Thyroid gland (tissue), 4 donors: ENCODE measurements at regions not wholly inside any gene's neighbourhood (a gene's known extent, or its start where the extent isn't known, plus 50 kb on each side); places are given as distances from the start of the nearest gene placed in this dataset.

Source experiments
- POLR2A ChIP-seq, 2 donors: fragments of 450-650 bp; IDR thresholded peaks; one replicate each; pipeline ENCODE4 v1.6.1; 2017; ENCODE audit warnings: antibody characterized with exemption in 2 of 2, mild to moderate bottlenecking in 2 of 2, moderate library complexity in 1 of 2
- TF ChIP-seq, protein P1 (sequence below), 6 experiments: fragments of 200-600 bp in 3 of 6; fragments of 450-650 bp in 3 of 6; sonication (generic) in 3 of 6; IDR thresholded peaks; one replicate each; pipeline ENCODE4 v1.5.1; 2016 to 2019; ENCODE audit warnings: antibody characterized with exemption in 6 of 6, mild to moderate bottlenecking in 2 of 6, inconsistent platforms in 1 of 6, moderate library complexity in 1 of 6

- TF ChIP-seq, protein P1, sequence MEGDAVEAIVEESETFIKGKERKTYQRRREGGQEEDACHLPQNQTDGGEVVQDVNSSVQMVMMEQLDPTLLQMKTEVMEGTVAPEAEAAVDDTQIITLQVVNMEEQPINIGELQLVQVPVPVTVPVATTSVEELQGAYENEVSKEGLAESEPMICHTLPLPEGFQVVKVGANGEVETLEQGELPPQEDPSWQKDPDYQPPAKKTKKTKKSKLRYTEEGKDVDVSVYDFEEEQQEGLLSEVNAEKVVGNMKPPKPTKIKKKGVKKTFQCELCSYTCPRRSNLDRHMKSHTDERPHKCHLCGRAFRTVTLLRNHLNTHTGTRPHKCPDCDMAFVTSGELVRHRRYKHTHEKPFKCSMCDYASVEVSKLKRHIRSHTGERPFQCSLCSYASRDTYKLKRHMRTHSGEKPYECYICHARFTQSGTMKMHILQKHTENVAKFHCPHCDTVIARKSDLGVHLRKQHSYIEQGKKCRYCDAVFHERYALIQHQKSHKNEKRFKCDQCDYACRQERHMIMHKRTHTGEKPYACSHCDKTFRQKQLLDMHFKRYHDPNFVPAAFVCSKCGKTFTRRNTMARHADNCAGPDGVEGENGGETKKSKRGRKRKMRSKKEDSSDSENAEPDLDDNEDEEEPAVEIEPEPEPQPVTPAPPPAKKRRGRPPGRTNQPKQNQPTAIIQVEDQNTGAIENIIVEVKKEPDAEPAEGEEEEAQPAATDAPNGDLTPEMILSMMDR (IDR thresholded peaks at IDR 0.05): no peak
- no peak for TF ChIP-seq POLR2A (IDR thresholded peaks at IDR 0.05)
Measured at GRCh38 chr6:84434550-84434949, 207.1 kb upstream of the CEP162 start.
